ENCODE measurements at regions not wholly inside any gene's neighbourhood (a gene's known extent, or its start where the extent isn't known, plus 50 kb on each side); places are given as distances from the start of the nearest gene placed in this dataset.

DNA sequence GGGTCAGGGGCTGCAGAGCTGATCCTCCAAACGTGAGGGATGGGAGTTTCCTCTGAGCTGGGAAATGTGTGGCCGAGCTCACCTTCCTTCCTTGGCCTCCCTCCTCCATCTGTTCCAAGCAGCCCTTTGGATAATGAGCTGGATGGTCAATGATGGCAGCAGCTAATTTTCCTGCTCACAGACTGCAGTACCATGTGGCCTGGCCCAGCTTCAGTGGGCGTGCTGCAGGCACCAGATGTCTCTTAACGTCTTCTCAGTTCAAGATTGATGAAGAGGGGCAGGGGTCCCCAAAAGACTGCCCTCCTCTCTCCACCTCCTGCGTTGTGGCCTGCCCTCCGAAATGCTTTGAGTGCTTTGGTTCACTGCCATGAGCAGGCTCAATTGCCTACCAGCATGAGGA lies 86.0 kb downstream of the UBIAD1 start:
- Mint-ChIP-seq H3K4me3 (no peak overlapping the region), H3K4me1 (ENCODE audit: low read depth) (peaks cover 6% of the 10 kb centered on the region), H3K27me3 (peaks cover 4% of the 10 kb centered on the region), H3K9me3 (ENCODE audit: low read depth) (no peaks in the 10 kb centered on the region), H3K27ac (no peak overlapping the region), H3K36me3 (no peaks in the 10 kb centered on the region)

DNA sequence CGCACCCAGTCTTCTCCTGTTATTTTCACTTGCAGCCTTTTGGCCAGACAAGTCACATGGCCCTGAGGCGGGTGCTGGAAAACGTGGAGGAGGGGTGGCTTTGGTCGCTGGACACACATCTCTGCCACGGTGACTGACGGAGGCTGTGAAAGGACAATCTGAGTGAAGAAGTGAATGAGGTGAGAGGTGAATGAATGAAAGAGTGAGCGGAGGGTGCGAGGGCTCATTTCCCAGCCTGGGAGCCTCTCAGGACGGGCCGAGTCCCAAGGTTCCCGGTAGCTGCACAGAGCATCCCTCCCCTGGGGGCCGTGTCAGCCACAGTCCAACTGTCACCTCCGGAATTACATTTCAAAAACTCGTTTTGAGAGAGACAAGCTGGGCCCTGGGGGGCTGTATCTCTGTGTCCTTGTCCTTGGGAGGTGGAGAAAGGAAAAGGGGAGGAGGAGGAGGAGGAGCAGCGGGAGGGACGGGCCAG lies 89.6 kb downstream of the UBIAD1 start:
- Mint-ChIP-seq H3K36me3 (no peaks in the 10 kb centered on the region), H3K27ac (no peak overlapping the region), H3K9me3 (ENCODE audit: low read depth) (no peaks in the 10 kb centered on the region), H3K4me1 (ENCODE audit: low read depth) (no peaks in the 10 kb centered on the region), H3K4me3 (no peak overlapping the region), H3K27me3 (peaks cover 4% of the 10 kb centered on the region)

DNA sequence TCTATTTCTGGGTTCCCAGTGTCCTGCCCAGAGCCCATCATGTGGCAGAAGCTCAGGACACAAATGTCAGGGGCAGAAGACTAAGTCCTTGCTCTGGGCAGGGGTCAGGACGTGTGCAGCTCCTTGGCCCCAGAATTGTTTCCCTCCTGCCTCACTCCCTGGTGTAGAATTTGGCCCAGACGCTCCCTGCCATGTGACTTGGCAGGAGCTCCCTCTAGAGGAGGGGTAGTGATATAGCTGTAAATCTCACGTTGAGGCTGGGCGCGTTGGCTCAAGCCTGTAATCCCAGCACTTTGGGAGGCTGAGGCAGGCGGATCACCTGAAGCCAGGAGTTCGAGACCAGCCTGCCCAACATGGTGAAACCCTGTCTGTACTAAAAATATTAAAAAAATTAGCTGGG lies 91.2 kb downstream of the UBIAD1 start:
- Mint-ChIP-seq H3K4me1 (ENCODE audit: low read depth) (no peaks in the 10 kb centered on the region), H3K4me3 (no peak overlapping the region), H3K27ac (no peak overlapping the region), H3K9me3 (ENCODE audit: low read depth) (no peaks in the 10 kb centered on the region), H3K36me3 (no peaks in the 10 kb centered on the region), H3K27me3 (no peaks in the 10 kb centered on the region)

DNA sequence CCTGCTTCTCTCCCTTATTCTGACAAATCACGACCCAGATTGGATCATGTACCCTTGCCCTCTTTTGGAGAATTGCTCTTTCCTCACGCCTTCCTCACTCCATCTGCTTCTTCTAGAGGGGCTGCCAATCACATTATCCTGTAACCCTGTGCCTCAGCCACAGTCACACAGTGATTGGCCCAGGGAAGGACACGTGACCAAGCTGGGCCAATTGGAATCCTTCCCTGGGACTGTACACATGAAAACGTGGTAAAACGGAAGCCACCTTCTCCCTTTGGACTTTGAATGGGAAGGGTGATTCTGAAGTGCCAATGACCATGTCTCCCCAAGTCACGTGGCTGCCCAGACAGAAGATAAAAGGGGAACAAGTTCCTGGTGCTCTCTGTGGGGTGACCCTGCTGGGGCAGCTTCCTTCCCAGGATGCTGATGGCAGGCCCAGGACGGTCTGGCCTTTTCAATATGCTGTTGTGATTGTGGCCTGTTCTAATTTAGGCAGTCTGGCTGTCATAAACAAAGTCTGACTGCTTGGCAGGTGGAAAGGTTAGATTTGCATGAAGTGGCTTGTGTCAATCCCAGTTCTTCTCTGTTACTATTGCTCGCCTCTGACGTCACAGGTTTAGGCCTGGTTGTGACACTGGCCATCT lies 92.9 kb downstream of the UBIAD1 start:
- no peaks in the 10 kb centered on the region for H3K27me3 Mint-ChIP-seq
- no peak overlapping the region for H3K4me3 Mint-ChIP-seq
- no peaks in the 10 kb centered on the region for H3K9me3 Mint-ChIP-seq (ENCODE audit: low read depth)
- H3K4me1 Mint-ChIP-seq (ENCODE audit: low read depth) = no peaks in the 10 kb centered on the region
- H3K36me3 Mint-ChIP-seq = no peaks in the 10 kb centered on the region
- no peak overlapping the region for H3K27ac Mint-ChIP-seq

DNA sequence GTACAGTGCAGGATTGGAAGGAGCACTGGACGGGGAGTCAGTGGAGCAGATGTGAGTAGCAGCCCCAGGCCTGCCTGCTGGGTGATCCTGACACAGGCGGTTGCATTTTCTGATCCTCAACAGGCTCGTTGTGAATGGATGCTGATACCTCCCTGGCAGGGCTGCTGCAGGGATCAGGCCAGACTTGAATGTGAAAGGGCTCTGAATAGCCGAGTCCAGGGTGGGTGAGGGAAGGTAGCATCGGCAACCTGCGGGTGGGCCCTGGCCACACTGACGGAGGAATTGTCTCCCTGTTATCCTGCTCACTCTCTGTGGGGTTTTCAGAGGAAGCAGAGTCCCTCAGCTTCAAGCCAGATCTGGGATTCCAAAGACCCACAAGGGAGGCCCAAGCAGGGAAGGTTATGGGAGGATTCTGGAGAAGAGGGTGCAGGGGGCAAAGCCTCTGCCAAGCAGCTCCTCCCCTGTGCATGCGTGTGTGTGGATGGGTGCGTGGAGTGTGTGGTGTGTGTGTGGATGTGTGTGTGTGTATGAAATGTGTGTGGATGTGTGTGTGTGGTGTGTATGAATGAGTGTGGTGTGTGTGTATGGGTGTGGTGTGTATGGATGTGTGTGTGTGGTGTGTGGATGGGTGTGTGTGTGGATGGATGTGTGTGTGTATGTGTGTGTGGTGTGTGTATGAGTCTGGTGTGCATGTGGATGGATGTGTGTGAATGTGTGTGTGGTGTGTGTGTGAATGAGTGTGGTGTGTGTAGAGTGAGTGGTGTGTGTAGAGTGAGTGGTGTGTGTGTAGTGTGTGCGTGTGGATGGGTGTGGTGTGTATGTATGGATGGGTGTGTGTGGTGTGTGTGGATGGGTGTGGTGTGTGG lies 100.3 kb downstream of the UBIAD1 start:
- no peak overlapping the region for H3K27ac Mint-ChIP-seq

DNA sequence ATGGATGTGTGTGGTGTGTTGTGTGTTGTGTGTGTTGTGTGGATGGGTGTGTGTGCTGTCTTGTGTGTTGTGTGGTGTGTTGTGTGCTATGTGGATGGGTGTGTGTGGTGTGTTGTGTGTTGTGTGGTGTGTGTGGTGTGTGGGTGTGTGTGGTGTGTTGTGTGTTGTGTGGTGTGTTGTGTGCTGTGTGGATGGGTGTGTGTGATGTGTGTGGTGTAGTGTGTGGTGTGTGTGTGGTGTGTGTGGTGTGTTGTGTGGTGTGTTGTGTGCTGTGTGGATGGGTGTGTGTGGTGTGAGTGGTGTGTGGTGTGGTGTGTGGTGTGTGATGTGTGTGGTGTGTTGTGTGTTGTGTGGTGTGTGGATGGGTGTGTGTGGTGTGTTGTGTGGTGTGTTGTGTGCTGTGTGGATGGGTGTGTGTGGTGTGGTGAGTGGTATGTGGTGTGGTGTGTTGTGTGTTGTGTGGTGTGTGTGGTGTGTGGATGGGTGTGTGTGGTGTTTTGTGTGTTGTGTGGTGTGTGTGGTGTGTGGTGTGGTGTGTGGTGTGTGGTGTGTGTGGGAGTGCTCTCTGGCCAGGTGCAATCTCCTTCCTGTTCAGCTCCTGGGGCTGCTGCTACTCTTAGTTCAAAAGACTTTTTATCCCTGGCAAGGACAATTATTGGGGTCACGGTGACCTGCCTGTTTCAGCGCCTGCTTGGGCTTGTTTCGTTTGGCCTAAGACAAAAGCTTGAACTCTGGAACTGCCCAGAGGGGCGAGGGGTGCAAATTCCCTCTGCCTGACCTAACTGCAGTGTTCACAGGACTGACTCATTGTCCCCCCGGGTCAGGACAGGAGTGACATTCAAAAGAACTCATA lies 101.1 kb downstream of the UBIAD1 start:
- H3K27ac Mint-ChIP-seq = no peak overlapping the region
- no peaks in the 10 kb centered on the region for H3K9me3 Mint-ChIP-seq (ENCODE audit: low read depth)
- H3K4me3 Mint-ChIP-seq = no peak overlapping the region
- no peaks in the 10 kb centered on the region for H3K27me3 Mint-ChIP-seq
- H3K4me1 Mint-ChIP-seq (ENCODE audit: low read depth) = peaks cover 8% of the 10 kb centered on the region
- H3K36me3 Mint-ChIP-seq = no peaks in the 10 kb centered on the region

More for the DNA sequence above, 100.3 kb downstream of the UBIAD1 start:
- Mint-ChIP-seq H3K27me3 (no peaks in the 10 kb centered on the region), H3K4me1 (ENCODE audit: low read depth) (peaks cover 8% of the 10 kb centered on the region), H3K4me3 (no peak overlapping the region), H3K9me3 (ENCODE audit: low read depth) (no peaks in the 10 kb centered on the region), H3K36me3 (no peaks in the 10 kb centered on the region)

DNA sequence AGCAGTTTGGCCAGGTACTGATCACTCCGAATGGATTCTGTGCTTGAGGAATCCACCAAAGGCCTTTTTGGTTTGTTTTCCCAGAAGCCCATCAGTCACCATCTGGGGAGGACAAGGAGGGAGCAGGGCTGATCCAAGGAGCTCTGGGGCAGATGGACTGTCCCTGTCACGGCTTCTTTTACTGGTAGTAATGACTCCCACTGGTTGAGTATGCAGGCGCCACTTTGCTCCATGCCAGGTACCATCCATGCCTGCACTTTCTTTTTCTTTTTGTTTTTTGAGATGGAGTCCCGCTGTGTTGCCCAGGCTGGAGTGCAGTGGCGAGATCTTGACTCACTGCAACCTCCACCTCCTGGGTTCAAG lies 101.7 kb downstream of the UBIAD1 start:
- Mint-ChIP-seq H3K4me3 (no peak overlapping the region), H3K27ac (no peak overlapping the region), H3K36me3 (no peaks in the 10 kb centered on the region), H3K9me3 (ENCODE audit: low read depth) (no peaks in the 10 kb centered on the region), H3K27me3 (no peaks in the 10 kb centered on the region), H3K4me1 (ENCODE audit: low read depth) (peaks cover 8% of the 10 kb centered on the region)

DNA sequence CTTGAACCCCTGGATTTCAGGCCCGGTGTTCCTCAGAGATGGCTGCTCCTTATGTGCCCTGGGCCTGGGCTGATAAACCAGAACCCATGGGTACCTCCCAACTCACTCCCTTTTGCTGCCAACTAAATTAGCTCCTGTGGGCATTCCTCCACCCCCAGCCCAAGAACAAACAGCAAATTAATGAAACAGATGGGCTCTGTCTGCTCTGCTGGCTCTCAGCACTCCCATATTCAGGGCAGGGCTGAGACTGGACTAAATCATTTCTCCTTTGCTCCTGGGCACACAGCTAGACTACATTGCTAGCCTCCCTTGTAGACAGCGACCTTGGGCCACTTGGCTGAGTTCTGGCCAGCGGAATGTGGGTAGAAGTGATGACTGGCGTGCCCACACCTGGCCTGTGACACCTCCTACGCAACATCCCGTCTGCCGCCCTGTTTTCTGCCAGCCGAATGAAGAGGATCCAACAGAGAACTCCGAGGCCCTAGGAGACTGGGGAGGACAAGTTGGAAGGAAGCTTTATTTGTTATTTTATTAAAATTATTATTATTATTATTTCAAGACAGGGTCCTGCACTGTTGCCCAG lies 101.9 kb upstream of the DISP3 start:
- H3K4me1 Mint-ChIP-seq (ENCODE audit: low read depth) = peaks cover 9% of the 10 kb centered on the region
- peaks cover 3% of the 10 kb centered on the region for H3K36me3 Mint-ChIP-seq
- H3K27ac Mint-ChIP-seq = no peak overlapping the region
- no peaks in the 10 kb centered on the region for H3K9me3 Mint-ChIP-seq (ENCODE audit: low read depth)
- no peak overlapping the region for H3K4me3 Mint-ChIP-seq
- H3K27me3 Mint-ChIP-seq = no peaks in the 10 kb centered on the region

DNA sequence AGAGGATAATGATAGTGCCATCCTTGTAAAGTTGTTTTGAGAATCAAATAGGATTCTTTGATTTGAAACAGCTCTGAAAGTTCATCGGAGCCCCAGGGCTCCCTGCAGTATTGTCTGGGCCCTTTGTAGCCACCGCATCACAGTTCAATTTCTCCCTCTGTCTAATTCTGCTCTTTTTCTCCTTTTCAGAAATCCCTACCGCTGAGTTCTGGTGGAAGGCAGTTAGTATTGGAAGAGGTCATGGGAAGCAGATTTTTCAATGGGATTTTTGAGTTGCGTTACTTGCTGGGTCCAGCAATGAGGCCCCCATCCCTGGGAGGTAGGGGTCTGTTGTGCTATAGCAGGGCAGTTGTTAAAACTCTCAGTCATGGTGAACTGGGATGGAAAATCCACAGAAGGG lies 101.0 kb upstream of the DISP3 start:
- Mint-ChIP-seq H3K9me3 (ENCODE audit: low read depth) (no peaks in the 10 kb centered on the region), H3K27ac (no peak overlapping the region), H3K36me3 (peaks cover 3% of the 10 kb centered on the region), H3K27me3 (no peaks in the 10 kb centered on the region), H3K4me1 (ENCODE audit: low read depth) (peaks cover 13% of the 10 kb centered on the region), H3K4me3 (no peak overlapping the region)

DNA sequence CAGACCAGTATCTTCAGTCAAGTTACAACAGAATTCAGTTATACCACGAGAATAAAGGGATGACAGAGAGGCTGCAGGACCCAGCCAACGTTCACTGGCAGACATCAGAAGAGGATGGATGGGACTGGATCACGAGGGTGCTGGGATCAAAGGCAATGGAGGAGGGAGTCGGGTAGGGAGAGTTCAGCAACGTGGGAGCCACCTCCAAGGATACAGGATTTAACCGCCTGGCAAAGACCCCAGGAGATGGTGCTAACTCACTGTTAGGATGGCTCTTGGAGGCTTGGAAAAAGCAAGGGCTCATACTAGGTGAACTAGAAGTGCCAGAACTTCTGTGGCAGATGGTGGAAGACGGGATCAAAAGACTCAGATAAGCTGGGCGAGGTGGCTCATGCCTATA lies 99.1 kb upstream of the DISP3 start:
- H3K4me3 Mint-ChIP-seq = no peak overlapping the region
- H3K27ac Mint-ChIP-seq = no peak overlapping the region
- peaks cover 22% of the 10 kb centered on the region for H3K4me1 Mint-ChIP-seq (ENCODE audit: low read depth)
- H3K36me3 Mint-ChIP-seq = peaks cover 3% of the 10 kb centered on the region
- no peaks in the 10 kb centered on the region for H3K27me3 Mint-ChIP-seq
- H3K9me3 Mint-ChIP-seq (ENCODE audit: low read depth) = no peaks in the 10 kb centered on the region

DNA sequence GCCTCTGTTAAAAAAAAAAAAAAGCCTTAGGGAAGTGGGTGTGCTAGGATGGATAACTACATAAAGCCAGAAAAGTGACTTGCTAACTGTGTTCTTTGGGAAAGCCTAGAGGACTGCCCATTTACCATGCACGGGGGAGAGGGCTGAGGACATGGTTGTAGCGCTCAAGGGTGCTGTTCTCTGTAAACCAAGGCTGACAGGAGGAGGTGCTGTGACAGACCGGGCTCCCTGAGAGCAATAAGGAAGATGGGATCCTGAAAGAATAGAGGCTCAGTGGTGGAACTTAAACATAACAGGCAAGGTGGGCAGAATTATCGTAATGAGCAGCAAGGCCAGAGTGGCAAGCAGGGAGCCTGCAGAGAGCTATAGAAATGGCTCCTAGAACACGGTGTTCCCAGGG lies 98.5 kb upstream of the DISP3 start:
- H3K9me3 Mint-ChIP-seq (ENCODE audit: low read depth) = no peaks in the 10 kb centered on the region

DNA sequence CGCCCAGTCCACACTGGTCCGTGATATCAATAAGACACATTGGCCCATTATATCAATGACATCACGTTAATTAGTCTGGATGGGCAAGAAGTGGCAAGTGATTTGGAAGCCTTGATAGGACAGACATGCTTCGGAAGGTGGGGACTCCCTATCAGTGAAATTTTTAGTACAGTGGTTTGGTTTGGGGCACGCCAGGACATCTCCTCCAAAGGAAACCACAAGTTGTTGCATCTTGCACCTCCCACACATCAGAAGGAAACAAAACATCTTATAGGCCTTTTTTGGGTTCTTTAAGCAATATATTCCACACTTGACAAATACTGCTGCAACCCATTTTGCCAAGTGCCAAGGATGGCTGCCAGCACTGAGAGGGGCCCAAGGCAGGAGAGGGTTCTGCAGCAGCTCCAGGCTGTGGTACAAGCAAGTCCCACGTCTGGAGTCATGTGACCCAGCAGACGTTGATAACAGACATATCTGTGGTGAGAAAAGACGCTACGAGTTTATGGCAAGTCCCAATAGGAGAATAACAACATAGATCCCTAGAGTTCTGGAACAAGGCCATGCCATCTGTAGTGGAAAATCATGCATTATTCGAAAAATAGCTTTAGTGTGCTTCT lies 95.3 kb upstream of the DISP3 start:
- Mint-ChIP-seq H3K27ac (peak overlapping the region; percentile 83), H3K9me3 (ENCODE audit: low read depth) (no peaks in the 10 kb centered on the region), H3K4me1 (ENCODE audit: low read depth) (peaks cover 24% of the 10 kb centered on the region), H3K27me3 (no peaks in the 10 kb centered on the region), H3K36me3 (peaks cover 3% of the 10 kb centered on the region), H3K4me3 (peak overlapping the region; percentile 65)

More for the DNA sequence above, 98.5 kb upstream of the DISP3 start:
- Mint-ChIP-seq H3K4me3 (no peak overlapping the region), H3K27me3 (no peaks in the 10 kb centered on the region), H3K4me1 (ENCODE audit: low read depth) (peaks cover 24% of the 10 kb centered on the region), H3K36me3 (peaks cover 3% of the 10 kb centered on the region), H3K27ac (no peak overlapping the region)

DNA sequence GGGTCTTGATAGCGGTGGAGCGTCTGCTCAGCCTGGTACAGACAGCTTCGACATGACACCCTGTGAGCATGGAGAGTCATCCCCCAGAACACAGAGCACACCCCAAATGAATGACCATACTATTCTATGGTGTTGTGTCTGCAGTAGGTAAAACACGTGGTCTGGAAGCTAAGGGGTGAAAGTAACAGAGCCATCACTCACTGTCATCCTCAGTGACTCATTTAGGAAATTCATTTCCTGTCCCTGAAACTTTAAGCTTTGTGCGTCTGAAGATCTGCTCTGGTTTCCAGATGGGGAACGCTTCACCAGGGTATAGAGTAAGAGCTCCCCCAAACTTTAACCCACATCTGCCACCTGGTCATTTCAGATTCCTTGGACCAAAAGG lies 94.8 kb upstream of the DISP3 start:
- Mint-ChIP-seq H3K4me1 (ENCODE audit: low read depth) (peaks cover 24% of the 10 kb centered on the region), H3K36me3 (peaks cover 3% of the 10 kb centered on the region), H3K9me3 (ENCODE audit: low read depth) (no peaks in the 10 kb centered on the region), H3K27ac (peak overlapping the region; percentile 83), H3K27me3 (no peaks in the 10 kb centered on the region), H3K4me3 (peak overlapping the region; percentile 65)

DNA sequence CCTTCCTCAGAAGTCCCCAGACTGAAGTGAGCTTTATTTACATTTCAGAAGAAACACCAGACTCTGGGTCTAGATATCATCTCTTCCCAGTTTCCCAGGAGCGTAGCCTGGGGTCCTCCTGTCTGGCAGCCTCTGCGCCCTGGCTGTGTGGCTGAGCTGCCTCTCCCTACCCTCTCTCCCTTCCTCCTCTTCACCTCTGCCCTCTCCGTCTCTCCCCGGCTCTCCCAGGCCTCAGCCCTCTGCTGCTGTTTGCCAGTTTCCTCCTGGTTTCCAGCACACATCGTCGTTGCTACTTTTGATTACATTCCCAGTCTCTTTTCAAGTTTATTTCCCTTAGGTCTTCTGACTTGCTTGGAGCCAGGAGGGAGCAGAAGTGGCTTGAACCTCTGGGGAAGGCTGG lies 91.1 kb upstream of the DISP3 start:
- Mint-ChIP-seq H3K9me3 (ENCODE audit: low read depth) (no peaks in the 10 kb centered on the region), H3K36me3 (no peaks in the 10 kb centered on the region), H3K4me1 (ENCODE audit: low read depth) (peaks cover 21% of the 10 kb centered on the region), H3K4me3 (no peak overlapping the region), H3K27ac (no peak overlapping the region), H3K27me3 (no peaks in the 10 kb centered on the region)

All from activated naive CD8-positive, alpha-beta T cell (primary cell).